ENCODE measurements at regions not wholly inside any gene's neighbourhood (a gene's known extent, or its start where the extent isn't known, plus 50 kb on each side); places are given as distances from the start of the nearest gene placed in this dataset.

DNA sequence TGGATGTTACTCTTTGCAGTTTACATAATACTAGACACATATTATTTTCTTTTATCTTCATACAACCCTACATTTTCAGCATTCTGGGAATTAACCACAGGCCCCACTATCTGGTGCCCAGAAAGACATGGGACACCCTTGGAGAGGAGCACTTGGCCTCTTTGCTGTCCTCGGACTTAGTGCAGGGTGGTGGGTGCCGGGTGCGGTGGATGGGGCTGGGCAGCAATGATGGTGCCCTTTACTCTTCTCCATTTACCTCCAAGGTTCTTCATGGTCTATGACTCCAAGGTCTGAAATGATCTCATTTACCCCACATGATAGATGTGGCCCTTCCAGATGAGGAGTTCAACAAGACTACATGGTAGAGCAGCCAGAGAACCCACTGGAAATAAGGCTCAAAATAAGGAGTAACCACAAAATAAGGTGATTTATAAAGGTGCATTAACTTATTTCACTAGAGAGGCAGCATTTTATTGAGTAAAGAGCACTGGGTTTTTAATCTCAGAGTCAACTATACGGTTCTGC lies 56.2 kb upstream of the IGFBP3 start:
- Histone ChIP-seq H3K4me2 (ENCODE audit: insufficient read depth in 1 of 2, low read depth in 2 of 2, low read length in 2 of 2) (no peak overlapping the region), H2BK15ac (ENCODE audit: low read length) (no peak overlapping the region), H2AK5ac (ENCODE audit: low read depth, low read length) (no peak overlapping the region), H3K79me1 (ENCODE audit: low read depth, low read length) (no peaks in the 10 kb centered on the region), H3K18ac (ENCODE audit: extremely low read depth, low read length) (no peak overlapping the region), H2BK20ac (ENCODE audit: low read length) (0 out of 2 replicates have a peak overlapping the region, but pooled peaks have one; percentile 61), H3K23me2 (ENCODE audit: low read depth, low read length) (no peaks in the 10 kb centered on the region), H2BK120ac (replicated peaks; ENCODE audit: low read depth, low read length) (no peak overlapping the region), H2BK5ac (ENCODE audit: low read depth, low read length) (no peak overlapping the region), H3K56ac (replicated peaks; ENCODE audit: insufficient read length, low read depth, low read length) (no peak overlapping the region), H3K36me3 (ENCODE audit: control insufficient read depth in 2 of 4, insufficient read depth in 4 of 4, low read length in 3 of 4) (no peaks in the 10 kb centered on the region), H3K9me3 (ENCODE audit: insufficient read depth in 2 of 2, low read depth in 1 of 2, low read length in 1 of 2) (peaks cover 0 to 1% of the 10 kb centered on the region in 2 experiments; a peak in 3 of 4 replicates), H2AFZ (ENCODE audit: low read length) (no peak overlapping the region), H4K91ac (replicated peaks; ENCODE audit: insufficient read length, low read length) (no peak overlapping the region), H4K20me1 (replicated peaks in 1 of 2; ENCODE audit: control insufficient read depth in 1 of 2, insufficient read depth in 2 of 2, low read length in 2 of 2) (no peaks in the 10 kb centered on the region), H3K9ac (replicated peaks in 1 of 4; ENCODE audit: extremely low read depth in 1 of 4, low read depth in 3 of 4, low read length in 3 of 4) (no peak overlapping the region), H3K14ac (ENCODE audit: insufficient read length) (no peak overlapping the region), H3K27ac (ENCODE audit: low read depth, low read length) (no peak overlapping the region), H3K79me2 (ENCODE audit: control insufficient read depth in 1 of 2, insufficient read depth in 2 of 2, low read length in 2 of 2) (no peaks in the 10 kb centered on the region), H3K4me1 (replicated peaks in 1 of 4; ENCODE audit: control insufficient read depth in 3 of 4, insufficient read depth in 4 of 4, low read length in 3 of 4) (peaks cover 0 to 7% (median 6%) of the 10 kb centered on the region in 4 experiments; a peak in 5 of 7 replicates), H3K27me3 (replicated peaks in 1 of 4; ENCODE audit: control insufficient read depth in 3 of 4, extremely low read depth in 1 of 4, insufficient read depth in 3 of 4, low read length in 3 of 4) (no peaks in the 10 kb centered on the region), H3K4ac (replicated peaks; ENCODE audit: insufficient read length, low read depth, low read length) (no peak overlapping the region), H2BK12ac (ENCODE audit: low read depth, low read length) (no peak overlapping the region), H3K23ac (ENCODE audit: insufficient read length) (no peak overlapping the region), H4K8ac (ENCODE audit: extremely low read depth, insufficient read depth, low read length) (no peak overlapping the region), H3K4me3 (ENCODE audit: extremely low read depth in 1 of 4, insufficient read depth in 2 of 4, low read depth in 3 of 4, low read length in 4 of 4) (no peak overlapping the region), H4K5ac (ENCODE audit: insufficient read length, low read depth, low read length) (no peak overlapping the region)
- no peak for DNase-seq (ENCODE audit: low read depth in 1 of 2, low spot score in 2 of 2)
- POLR2A ChIA-PET (ENCODE audit: partially characterized antibody) = no interaction called here
- 98% methylated on average over 4 of the region's 4 CpGs; no CpG with 5 or more reads in 1 of the 2 experiments for WGBS, 2 experiments (ENCODE audit: extremely low coverage in 1 of 2, insufficient coverage in 1 of 2, insufficient read length in 1 of 2, insufficient replicate concordance in 2 of 2, low coverage in 1 of 2, low lambda C conversion rate in 2 of 2, missing lambda C conversion rate in 1 of 2)
- CTCF ChIA-PET (ENCODE audit: partially characterized antibody) = interaction anchor here (4.5 kb wide), 1 partner anchor 55 kb away, joined by 15 read pairs; no protein-coding TSS in a partner anchor
- no peak for FAIRE-seq
- no peak for TF ChIP-seq RFX5 (IDR thresholded peaks at IDR 0.05; ENCODE audit: borderline replicate concordance, low read depth, low read length)
- TF ChIP-seq CEBPB (IDR thresholded peaks at IDR 0.05; ENCODE audit: low read depth, low read length) = no peak
- TF ChIP-seq POLR2AphosphoS5 (IDR thresholded peaks at IDR 0.05; ENCODE audit: low read depth, low read length) = no peak

All from H1 (cell line).